IPS-11a (cell line): ENCODE measurements at regions not wholly inside any gene's neighbourhood (a gene's known extent, or its start where the extent isn't known, plus 50 kb on each side); places are given as distances from the start of the nearest gene placed in this dataset.
"Not testable (repeated sequence)": the region's sequence is repeated elsewhere in the genome, so short reads cannot be mapped to it uniquely, and the experiment has no call there.

Experiments used
- H3K4me3 ChIP-seq: one replicate; pipeline ENCODE4 v1.5.1; 2013; ENCODE audit warnings: low read depth, low read length, control low read depth

DNA sequence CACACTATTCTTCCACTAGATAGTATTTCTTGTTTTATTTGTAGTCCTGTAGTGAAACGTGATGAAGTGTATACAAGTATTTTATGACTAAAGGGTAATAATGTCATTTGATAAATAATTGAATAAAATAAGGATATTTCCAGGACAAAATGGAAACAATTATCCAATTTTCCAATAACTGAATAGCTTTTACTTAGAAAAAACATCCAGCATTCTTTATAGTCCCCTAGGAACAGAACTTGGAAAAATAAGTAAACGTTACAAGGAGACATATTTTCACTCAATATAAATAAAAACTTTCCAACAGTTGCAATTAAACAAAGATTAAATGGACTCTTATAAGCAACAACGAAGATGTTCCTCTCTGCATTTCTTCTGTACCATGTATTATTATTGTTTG is 566.0 kb downstream of the TMA16 start:
- H3K4me3 ChIP-seq, result no peak overlapping the region

DNA sequence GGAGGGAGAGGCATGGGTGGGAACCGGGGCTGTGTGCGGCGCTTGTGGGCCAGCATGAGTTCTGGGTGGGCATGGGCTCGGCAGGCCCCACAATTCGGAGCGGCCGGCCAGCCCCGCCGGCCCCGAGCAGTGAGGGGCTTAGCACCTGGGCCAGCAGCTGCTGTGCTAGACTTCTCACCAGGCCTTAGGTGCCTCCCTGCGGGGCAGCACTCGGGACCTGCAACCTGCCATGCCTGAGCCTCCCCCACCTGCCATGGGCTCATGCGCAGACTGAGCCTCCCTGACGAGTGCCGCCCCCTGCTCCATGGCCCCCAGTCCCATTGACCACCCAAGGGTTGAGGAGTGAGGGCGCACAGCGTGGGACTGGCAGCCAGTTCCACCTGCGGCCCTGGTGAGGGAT is 573.9 kb downstream of the TMA16 start:
- no peak overlapping the region for H3K4me3 ChIP-seq

DNA sequence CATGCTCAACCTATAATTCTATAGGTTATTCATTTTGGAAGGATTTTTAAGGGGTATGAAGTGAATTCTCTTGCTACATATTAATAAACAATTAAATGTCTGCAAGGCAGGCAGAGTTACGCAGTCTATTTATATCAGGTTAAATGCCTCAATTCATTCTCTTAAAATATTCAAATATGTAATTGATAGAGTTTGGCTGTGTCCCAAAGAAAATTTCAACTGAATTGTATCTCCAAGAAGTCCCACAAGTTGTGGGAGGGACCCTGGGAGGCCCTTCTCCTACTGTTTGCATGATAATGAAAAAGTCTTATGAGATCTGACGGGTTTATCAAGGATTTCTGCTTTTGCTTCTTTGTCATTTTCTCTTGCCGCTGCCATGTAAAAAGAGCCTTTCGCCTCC is 576.1 kb downstream of the TMA16 start:
- H3K4me3 ChIP-seq, result no peak overlapping the region

DNA sequence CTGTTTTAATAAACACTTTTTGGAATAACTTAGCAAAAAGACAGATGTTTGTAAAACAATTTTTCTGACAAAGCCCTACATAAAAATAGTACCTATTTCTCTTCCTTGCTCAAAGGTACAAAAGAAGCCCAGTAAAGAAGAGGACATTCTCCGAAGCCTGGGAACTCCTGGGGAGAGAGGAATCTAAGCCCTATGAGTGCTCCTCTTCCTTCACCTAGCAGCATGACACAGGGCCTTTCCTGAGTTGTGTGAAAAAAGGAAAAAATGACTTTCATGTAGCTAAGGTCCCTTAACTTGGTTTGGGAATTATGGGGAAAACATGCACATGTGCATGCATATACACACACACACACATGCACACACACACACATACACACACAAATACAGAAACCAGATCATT is 586.9 kb downstream of the TMA16 start:
- H3K4me3 ChIP-seq, result no peak overlapping the region

DNA sequence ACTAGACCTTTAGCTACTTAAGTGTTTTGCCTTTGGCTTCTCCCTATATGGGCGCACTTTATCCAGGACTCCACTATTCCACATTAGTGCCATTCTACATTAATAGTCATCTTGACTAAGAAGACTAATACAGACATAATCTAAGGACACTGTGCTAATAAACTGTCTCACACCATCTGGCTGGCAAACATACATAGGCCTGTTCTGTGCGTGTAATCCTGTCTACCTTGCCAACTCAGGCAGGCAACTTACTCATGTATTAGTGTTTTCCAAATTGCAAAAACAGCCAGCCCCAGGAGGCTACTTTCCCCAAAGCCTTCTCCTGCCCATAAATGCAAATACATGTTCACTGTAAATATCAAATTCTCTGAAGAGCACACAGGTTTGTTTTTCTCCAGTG is 587.3 kb downstream of the TMA16 start:
- H3K4me3 ChIP-seq, result no peak overlapping the region

DNA sequence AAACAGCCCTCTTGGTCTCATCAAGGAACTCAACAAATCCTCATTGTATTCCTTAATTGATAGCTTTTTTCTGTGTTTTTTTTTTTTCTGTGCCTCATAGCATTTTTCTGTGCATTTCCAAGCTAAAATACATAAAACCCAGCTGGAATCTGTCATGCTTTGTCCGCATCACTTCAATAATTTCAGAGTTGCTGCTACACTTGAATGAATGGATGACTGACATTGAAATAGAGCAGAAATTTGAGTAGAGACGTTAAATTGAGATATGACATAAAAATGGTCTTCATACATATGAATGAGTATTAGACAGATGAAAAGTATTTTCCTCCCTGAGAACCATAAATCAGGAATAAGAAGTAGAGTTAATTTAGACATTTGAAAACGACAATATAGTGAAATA is 593.2 kb downstream of the TMA16 start:
- H3K4me3 ChIP-seq, result no peak overlapping the region

DNA sequence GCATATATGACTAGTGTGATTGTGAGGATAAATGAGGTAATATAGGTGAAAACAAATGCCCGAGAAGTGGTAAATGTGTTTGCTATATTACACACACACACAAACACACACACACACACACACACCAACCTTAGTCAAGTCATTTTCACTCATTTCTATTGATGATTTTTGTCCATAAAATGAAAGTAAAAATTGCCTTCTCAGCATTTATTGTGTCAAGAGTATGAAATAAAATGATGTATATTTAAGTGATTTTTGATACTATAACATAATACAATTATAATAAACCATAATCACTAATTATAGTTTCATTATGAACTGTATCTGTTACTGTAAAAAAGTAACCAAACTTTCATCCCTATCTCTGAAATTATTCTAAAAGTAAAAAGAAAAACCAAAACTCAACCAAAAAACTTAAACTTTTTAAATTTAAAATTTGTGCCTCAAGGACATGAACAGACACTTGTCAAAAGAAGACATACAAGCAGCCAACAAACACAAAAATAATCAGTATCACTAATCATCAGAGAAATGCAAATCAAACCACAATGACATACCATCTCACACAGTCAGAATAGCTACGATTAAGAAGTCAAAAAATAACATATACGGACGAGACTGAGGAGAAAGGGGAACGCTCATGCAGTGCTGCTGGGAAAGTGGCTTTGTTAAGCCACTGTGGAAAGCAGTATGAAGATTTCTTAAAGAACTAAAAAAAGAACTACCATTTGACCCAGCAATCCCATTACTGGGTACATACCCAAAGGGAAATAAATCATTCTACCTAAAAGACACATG is 601.0 kb downstream of the TMA16 start:
- no peak overlapping the region for H3K4me3 ChIP-seq

DNA sequence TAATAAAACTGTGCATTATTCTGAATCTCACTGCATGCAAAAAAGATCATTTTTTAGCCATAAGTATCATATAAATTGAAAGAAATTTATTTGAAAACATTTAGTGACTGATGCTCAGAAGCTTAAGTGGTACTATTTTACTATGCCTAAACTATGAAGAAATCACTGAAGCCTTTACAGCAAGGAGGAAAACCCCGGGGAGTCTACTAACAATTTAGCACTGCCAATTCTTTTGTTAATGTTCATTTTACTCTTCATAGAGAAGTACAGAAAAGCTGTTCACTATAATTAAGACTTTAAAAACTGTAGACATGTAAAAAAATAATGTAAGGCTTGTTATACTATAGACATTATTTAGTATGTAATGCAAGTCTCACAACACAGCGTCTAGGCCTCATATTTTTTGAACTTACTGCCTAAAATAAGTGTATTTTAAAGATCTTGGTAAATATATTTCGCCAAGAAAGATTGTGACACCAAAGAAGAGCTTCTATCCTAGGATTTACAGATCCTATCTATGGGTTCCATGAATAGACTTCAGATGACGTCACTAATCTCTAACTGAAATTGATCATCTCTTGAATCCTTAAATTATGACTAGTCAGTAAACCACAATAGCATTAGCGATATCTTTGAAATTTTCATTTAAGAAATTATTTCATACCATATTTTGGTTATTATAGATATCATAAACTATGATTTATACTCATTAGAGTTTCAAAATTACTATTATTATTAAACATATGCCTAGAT is 602.5 kb downstream of the TMA16 start:
- no peak overlapping the region for H3K4me3 ChIP-seq

DNA sequence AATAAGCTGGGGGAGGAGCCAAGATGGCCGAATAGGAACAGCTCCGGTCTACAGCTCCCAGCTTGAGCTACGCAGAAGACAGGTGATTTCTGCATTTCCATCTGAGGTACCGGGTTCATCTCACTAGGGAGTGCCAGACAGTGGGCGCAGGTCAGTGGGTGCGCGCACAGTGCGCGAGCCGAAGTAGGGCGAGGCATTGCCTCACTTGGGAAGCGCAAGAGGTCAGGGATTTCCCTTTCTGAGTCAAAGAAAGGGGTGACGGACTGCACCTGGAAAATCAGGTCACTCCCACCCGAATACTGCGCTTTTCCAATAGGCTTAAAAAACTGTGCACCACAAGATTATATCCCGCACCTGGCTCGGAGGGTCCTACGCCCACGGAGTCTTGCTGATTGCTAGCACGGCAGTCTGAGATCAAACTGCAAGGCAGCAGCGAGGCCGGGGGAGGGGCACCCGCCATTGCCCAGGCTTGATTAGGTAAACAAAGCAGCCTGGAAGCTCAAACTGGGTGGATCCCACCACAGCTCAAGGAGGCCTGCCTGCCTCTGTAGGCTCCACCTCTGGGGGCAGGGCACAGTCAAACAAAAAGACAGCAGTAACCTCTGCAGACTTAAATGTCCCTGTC is 606.4 kb downstream of the TMA16 start:
- not testable (repeated sequence) for H3K4me3 ChIP-seq

DNA sequence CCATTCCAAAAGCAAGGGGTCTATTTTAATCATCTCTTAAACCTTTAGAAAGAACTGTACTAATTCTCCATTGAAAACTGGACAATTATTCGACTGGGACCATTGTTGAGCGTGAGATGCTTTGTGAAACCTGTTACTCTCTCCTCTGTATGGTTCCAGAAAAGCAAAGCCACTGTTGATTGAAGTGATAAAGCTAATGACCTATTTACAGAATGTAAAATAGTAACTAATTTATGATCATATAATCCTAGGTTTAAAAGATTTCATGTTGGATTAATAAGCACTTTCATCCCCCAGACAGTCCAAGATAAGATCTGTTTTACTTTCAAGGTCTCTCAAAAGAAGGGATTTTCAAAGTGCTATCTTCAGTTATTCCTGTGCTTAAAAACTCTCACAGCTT is 614.5 kb downstream of the TMA16 start:
- H3K4me3 ChIP-seq, result no peak overlapping the region

DNA sequence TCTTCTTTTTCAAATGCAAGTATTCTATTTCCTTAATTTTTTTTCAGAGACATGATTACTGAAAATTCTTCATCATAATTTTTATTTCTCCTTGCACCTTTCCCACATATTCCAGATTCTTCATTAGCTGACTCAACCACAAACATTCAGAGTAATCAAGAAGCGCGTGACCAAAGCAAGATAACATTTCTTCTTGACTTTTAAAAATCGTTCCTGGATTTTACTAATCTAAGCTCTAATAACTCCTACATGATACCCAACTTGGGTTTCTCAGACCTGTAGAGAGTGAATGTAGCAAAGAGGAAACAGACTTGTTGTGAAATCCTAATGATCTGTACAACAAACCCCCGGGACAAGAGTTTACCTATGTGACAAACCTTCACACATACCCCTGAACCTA is 615.0 kb downstream of the TMA16 start:
- H3K4me3 ChIP-seq, result no peak overlapping the region

DNA sequence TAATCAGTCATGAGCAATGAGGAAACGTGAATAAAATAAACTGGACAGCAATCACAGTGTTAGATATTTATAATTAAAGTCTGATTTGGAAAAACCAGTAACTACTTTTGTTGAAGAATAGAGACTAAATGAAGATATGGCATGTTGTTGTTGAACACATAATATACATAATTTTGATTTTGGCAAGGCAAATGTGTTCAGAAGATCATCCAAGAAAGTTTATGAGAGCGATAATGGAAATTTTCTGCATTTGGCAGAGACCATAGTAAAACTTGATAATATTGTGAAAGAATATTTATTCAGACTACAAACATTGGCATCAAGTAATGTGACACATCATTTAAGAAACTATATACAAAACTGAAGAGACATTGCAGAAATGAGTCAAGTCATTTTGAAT is 620.7 kb downstream of the TMA16 start:
- no peak overlapping the region for H3K4me3 ChIP-seq

DNA sequence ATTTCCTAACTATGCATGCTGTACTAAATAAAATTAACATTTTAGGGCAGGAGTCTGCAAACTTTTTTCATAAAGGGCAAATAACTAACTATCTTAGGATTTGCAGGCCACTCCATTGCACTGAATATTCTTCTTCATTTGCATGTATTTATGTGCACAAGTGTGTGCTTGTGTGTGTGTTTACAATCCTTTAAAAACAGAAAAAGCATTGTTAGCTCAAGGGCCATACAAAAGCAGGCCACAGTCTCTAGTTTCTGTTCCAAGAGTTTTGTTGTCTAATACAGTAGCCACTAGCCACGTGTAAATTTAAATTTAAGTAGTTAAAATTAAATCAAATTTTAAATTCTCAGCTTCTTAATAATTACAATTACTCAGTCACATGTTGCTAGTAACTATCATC is 621.8 kb downstream of the TMA16 start:
- H3K4me3 ChIP-seq, result no peak overlapping the region

DNA sequence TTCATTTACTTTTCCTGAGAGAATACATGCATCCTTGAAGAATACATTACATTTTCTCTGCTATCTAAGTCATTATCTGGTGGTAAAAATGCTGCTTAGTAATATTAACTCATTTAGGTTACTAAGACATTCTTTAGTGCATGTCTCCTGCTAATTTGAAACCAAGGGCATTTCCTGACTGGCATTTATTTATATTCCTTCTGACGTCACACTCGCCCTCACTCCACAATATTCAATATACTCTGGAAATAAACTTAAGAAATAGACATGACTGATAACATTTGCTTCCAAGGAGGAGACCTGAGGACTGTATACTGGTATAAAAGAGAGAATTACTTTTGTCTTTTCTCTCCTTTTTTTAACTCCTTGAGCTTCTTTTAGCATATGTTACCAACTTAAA is 619.5 kb upstream of the SMIM31 start:
- H3K4me3 ChIP-seq, result no peak overlapping the region

DNA sequence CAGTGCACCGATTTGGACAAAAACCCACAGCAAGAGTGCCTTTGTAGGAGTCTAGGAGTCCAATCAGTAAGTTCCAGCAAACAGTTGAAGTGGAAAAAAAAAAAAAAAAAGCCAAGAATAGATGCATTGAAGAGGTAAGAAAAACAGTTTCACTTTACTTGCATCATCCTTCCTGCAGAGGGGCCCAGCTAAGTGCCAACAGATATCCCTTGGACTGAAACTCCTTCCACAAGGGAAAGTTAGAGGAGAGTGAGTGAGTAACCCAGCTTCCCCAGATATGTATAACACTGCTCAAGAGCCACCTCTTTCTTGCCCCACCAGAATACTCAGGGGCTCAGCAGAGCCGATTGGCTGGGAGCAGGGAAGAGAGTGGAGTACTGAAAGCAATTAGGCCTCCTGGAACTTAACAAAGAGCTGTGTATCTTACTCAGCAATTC is 617.7 kb upstream of the SMIM31 start:
- H3K4me3 ChIP-seq, result no peak overlapping the region

DNA sequence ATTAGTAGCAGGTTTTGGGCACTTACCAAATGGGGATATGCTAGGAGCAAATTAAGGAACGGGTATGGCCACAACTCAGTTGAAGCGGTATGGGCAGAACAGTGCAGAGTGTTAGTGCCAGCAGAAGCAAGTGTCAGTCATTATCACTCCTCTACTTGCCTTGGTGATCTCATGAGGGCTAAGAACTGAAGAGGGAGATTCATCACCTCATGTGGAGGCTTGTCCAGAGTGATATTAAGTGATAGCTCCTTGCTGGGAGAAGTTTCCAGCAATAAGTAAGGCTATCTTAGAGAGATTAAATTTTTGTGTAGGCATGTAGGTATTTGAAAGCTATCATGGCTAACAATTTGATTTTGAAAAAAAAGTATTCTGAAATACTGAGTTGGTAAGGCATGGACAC is 615.4 kb upstream of the SMIM31 start:
- H3K4me3 ChIP-seq, result no peak overlapping the region

DNA sequence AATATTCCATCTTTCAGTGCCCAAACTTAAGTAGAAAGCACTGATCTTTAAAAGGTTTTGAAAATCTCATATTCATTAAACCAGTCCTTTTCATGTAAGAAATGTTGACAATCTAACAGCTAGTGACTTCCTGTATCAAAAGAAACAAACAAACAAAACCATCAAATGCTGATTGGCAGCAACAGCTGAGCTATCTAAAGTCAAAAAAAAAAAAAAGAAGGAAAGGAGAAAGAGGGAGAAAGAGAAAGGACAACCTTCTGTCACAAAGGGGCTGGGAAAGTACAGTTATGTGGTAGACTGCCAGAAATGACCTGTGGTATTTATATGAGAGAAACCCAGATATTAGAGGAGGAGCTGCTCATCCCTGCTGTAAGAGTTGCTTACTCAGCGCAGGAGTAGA is 614.6 kb upstream of the SMIM31 start:
- no peak overlapping the region for H3K4me3 ChIP-seq

DNA sequence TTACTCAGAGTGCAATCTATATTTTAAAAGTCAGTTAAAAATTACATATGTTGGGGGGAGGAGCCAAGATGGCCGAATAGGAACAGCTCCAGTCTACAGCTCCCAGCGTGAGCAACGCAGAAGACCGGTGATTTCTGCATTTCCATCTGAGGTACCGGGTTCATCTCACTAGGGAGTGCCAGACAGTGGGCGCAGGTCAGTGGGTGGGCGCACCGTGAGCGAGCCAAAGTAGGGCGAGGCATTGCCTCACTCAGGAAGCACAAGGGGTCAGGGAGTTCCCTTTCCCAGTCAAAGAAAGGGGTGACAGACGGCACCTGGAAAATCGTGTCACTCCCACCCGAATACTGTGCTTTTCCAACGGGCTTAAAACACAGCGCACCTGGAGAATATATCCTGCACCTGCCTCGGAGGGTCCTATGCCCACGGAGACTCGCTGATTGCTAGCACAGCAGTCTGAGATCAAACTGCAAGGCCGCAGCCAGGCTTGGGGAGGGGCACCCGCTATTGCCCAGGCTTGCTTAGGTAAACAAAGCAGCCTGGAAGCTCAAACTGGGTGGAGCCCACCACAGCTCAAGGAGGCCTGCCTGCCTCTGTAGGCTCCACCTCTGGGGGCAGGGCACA is 612.1 kb upstream of the SMIM31 start:
- not testable (repeated sequence) for H3K4me3 ChIP-seq

DNA sequence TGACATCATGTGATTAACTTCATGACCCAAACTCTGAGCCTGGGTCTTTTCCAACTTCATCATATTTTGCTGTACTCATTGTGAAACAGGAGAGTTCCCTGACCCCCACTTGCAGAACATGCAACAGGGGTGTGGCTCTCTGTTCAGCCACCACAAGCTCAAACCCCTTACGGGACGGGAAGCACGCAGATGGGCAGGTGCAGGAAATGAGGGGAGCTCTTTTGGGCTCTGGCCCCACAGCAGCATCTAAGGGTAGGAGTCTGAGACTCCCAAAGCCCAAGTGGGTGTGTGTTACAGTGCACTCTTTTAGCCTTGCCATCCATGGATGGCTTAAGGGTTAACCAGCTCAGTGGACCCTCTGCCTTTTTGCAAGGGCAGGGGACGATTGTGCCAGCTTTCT is 599.5 kb upstream of the SMIM31 start:
- no peak overlapping the region for H3K4me3 ChIP-seq

DNA sequence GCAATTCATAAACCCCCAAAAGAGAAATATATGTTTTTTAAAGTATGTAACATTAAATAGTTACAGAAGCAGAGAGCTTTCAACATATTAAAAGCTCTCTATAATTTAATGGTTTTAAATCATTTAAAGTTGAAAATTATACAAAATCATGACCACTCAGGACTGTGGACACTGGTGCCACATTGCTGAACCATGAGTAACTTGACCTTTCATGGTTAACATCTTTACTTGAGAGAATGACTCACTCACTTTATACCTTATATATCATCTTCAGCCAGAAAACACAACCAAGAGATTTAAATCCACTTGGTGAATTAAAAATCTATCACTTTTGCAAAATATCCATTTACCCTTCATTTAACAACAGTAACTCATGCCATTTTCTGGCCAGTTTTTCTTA is 584.3 kb upstream of the SMIM31 start:
- H3K4me3 ChIP-seq, result no peak overlapping the region

DNA sequence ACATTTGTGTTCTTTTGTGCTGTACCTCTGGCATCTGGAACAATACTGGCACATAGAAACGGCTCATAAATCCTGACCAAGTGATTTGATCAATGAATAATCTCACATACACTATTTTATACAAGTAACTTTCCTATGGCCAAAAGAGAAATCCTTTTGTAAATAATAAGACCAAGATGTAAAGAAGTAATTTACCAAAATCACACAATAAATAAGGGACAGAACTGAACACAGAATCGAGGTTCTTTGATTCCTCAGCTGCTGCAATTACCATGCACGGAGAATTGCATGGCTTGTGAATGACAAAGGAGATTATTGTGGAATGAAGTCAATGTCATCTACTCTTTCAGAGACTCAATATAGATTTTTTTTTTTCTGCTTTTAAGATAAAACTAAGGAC is 576.8 kb upstream of the SMIM31 start:
- no peak overlapping the region for H3K4me3 ChIP-seq

DNA sequence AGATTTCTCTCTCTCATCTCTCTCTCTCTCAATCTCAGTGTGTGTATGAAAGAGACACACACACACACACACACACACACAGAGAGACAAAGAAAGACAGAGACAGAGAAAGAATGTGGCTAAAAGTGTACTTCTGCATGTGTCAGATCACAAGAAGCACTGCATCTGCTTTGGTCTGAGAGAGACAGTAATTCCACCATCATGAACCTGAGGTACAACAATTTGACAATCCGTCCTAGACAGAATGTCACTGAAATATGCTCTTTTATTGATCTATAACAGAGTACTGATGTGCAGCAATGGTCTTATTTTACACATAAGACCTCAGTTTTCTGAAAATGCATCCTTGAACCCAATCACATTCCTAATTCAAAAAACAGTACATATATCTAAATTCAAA is 576.2 kb upstream of the SMIM31 start:
- no peak overlapping the region for H3K4me3 ChIP-seq
